ENCODE measurements at regions not wholly inside any gene's neighbourhood (a gene's known extent, or its start where the extent isn't known, plus 50 kb on each side); places are given as distances from the start of the nearest gene placed in this dataset.

DNA sequence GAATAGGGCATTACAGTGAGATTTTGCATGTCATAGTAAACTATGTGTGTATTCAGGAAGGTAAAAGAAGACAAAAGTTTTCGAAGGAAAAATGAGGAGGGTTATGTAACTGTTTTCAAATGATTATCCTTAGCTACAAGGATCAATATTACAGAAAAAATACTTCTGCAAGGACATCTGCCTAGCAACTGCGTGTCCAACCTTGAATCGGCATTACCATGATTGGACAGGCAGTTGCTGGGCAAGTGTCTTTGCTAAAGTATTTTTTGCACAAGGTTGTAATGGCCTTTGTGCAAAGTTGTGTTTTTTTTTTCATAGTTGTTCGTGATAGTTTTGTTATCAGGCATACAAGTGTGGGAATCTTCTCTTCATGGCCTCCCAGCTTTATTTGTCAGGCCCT is 136.8 kb downstream of the FASLG start:
- no peak for TF ChIP-seq EZH2 (IDR thresholded peaks at IDR 0.05)
- TF ChIP-seq CTCF (IDR thresholded peaks at IDR 0.05 in 2 of 3, conservative IDR thresholded peaks at IDR 0.05 in 1 of 3; ENCODE audit: borderline replicate concordance in 1 of 3, insufficient read depth in 1 of 3, low read depth in 2 of 3, low read length in 2 of 3), result no peak
- no peak for TF ChIP-seq POLR2A (IDR thresholded peaks at IDR 0.05; ENCODE audit: borderline replicate concordance, extremely low read depth, insufficient read depth, insufficient read length)
- TF ChIP-seq JUND (IDR thresholded peaks at IDR 0.05), result no peak
- no peak for TF ChIP-seq POLR2AphosphoS5 (IDR thresholded peaks at IDR 0.05; ENCODE audit: low read depth, low read length)
- no peak for TF ChIP-seq YY1 (IDR thresholded peaks at IDR 0.05; ENCODE audit: extremely low read depth, insufficient replicate concordance, low read depth, low read length)
- TF ChIP-seq SP1 (IDR thresholded peaks at IDR 0.05; ENCODE audit: low read depth), result no peak
- no peak for TF ChIP-seq CEBPB (IDR thresholded peaks at IDR 0.05; ENCODE audit: low read depth)
- TF ChIP-seq ATF3 (IDR thresholded peaks at IDR 0.05), result no peak
- TF ChIP-seq ELF1 (IDR thresholded peaks at IDR 0.05; ENCODE audit: borderline replicate concordance, low read depth), result no peak
- TF ChIP-seq, protein P1, sequence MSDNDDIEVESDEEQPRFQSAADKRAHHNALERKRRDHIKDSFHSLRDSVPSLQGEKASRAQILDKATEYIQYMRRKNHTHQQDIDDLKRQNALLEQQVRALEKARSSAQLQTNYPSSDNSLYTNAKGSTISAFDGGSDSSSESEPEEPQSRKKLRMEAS (IDR thresholded peaks at IDR 0.05), result no peak
